ENCODE measurements at regions not wholly inside any gene's neighbourhood (a gene's known extent, or its start where the extent isn't known, plus 50 kb on each side); places are given as distances from the start of the nearest gene placed in this dataset.

DNA sequence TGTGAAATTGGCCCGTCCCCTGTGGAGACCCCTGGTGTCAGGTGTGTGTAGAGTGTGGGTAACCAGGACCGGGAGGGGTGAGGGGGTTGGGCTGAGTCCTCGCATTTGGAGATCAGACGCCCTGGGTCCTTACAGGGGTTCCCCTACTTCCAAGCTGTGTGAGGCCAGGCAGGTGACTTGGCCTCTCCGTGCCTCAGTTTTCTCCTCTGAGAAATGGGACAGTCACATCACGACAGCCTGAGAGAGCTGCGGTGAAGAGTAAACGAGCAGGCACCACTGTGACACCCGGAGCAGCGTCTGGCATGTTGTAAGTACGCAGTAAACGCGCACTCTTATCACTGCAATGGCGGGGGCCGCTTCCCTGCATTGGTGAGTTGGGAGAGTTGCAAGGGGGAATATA, 152.5 kb upstream of the CIBAR2 start:
- Histone ChIP-seq H3K4me3 (ENCODE audit: low read depth in 2 of 2, low read length in 1 of 2) (no peak overlapping the region), H3K9ac (no peak overlapping the region), H2AFZ (ENCODE audit: low read depth) (no peak overlapping the region), H3K9me3 (no peaks in the 10 kb centered on the region), H4K20me1 (ENCODE audit: insufficient read depth) (peaks cover 7% of the 10 kb centered on the region; the same call in 1 of the 2 replicates), H3K4me1 (ENCODE audit: control insufficient read depth in 1 of 2, insufficient read depth in 2 of 2, low read depth in 1 of 2, low read length in 1 of 2) (peaks cover 0 to 59% of the 10 kb centered on the region in 2 experiments; a peak in 2 of 4 replicates), H3K27me3 (ENCODE audit: insufficient read depth) (no peaks in the 10 kb centered on the region), H3K36me3 (replicated peaks in 1 of 2; ENCODE audit: control insufficient read depth in 1 of 2, insufficient read depth in 2 of 2, low read length in 1 of 2) (no peaks in the 10 kb centered on the region), H3K9me2 (no peaks in the 10 kb centered on the region), H3K79me2 (ENCODE audit: insufficient read depth) (no peaks in the 10 kb centered on the region), H3F3A (replicated peaks; ENCODE audit: insufficient read depth) (no peaks in the 10 kb centered on the region), H3K27ac (ENCODE audit: low read depth in 2 of 2, low read length in 1 of 2) (peak overlapping the region in 1 of 2 experiments; percentile 100; a peak in 2 of 4 replicates), H3K4me2 (no peak overlapping the region)
- DNase-seq, result no peak
- 86% methylated on average over 12 of the region's 15 CpGs for WGBS (ENCODE audit: low lambda C conversion rate)
- TF ChIP-seq, protein P1, sequence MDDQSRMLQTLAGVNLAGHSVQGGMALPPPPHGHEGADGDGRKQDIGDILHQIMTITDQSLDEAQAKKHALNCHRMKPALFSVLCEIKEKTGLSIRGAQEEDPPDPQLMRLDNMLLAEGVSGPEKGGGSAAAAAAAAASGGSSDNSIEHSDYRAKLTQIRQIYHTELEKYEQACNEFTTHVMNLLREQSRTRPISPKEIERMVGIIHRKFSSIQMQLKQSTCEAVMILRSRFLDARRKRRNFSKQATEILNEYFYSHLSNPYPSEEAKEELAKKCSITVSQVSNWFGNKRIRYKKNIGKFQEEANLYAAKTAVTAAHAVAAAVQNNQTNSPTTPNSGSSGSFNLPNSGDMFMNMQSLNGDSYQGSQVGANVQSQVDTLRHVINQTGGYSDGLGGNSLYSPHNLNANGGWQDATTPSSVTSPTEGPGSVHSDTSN (IDR thresholded peaks at IDR 0.05), result no peak
- no peak for TF ChIP-seq SMC3 (IDR thresholded peaks at IDR 0.05; ENCODE audit: low read depth, low read length)
- no peak for TF ChIP-seq MXI1 (IDR thresholded peaks at IDR 0.05; ENCODE audit: low read depth, low read length)
- TF ChIP-seq YY1 (IDR thresholded peaks at IDR 0.05; ENCODE audit: low read depth), result no peak
- no peak for TF ChIP-seq RAD21 (IDR thresholded peaks at IDR 0.05; ENCODE audit: low read length)
- no peak for TF ChIP-seq TCF12 (IDR thresholded peaks at IDR 0.05)
- TF ChIP-seq POLR2AphosphoS5 (IDR thresholded peaks at IDR 0.05; ENCODE audit: low read depth, low read length), result no peak
- ChIA-PET CTCF (interaction anchor here (1.0 to 13.0 kb wide), 3 partner anchors 11 to 345 kb away, joined by 4 to 180 read pairs (median 5); no protein-coding TSS in a partner anchor), POLR2A (no interaction called here)

GRCh38 chr16:85265161-85265784, 153.0 kb upstream of the CIBAR2 start:
- Histone ChIP-seq H3K4me3 (ENCODE audit: low read depth in 2 of 2, low read length in 1 of 2) (no peak overlapping the region), H2AFZ (ENCODE audit: low read depth) (no peak overlapping the region), H3K79me2 (ENCODE audit: insufficient read depth) (no peaks in the 10 kb centered on the region), H3K9me2 (no peaks in the 10 kb centered on the region), H3K4me2 (no peak overlapping the region), H3K9me3 (no peaks in the 10 kb centered on the region), H3K9ac (no peak overlapping the region), H3K27me3 (ENCODE audit: insufficient read depth) (no peaks in the 10 kb centered on the region), H4K20me1 (ENCODE audit: insufficient read depth) (peaks cover 11% of the 10 kb centered on the region; the same call in 1 of the 2 replicates), H3K36me3 (replicated peaks in 1 of 2; ENCODE audit: control insufficient read depth in 1 of 2, insufficient read depth in 2 of 2, low read length in 1 of 2) (no peaks in the 10 kb centered on the region), H3K27ac (ENCODE audit: low read depth in 2 of 2, low read length in 1 of 2) (peak overlapping the region in 1 of 2 experiments; percentile 100; a peak in 2 of 4 replicates), H3K4me1 (ENCODE audit: control insufficient read depth in 1 of 2, insufficient read depth in 2 of 2, low read depth in 1 of 2, low read length in 1 of 2) (peaks cover 0 to 61% of the 10 kb centered on the region in 2 experiments; a peak in 2 of 4 replicates), H3F3A (replicated peaks; ENCODE audit: insufficient read depth) (peaks cover under 1% of the 10 kb centered on the region)
- WGBS (ENCODE audit: low lambda C conversion rate), result 90% methylated on average over 13 of the region's 13 CpGs
- no peak for DNase-seq
- POLR2A ChIA-PET, result no interaction called here
- TF ChIP-seq SIN3A (IDR thresholded peaks at IDR 0.05; ENCODE audit: borderline replicate concordance, low read depth, low read length) (no peak), GABPA (IDR thresholded peaks at IDR 0.05; ENCODE audit: low read depth) (no peak), TCF12 (IDR thresholded peaks at IDR 0.05) (no peak), USF2 (IDR thresholded peaks at IDR 0.05; ENCODE audit: borderline replicate concordance, low read depth, low read length) (no peak), SMC3 (IDR thresholded peaks at IDR 0.05; ENCODE audit: low read depth, low read length) (no peak), MXI1 (IDR thresholded peaks at IDR 0.05; ENCODE audit: low read depth, low read length) (no peak), FOXJ3 (CRISPR knock-in tag; IDR thresholded peaks at IDR 0.05) (no peak), NFIC (IDR thresholded peaks at IDR 0.05; ENCODE audit: borderline replicate concordance) (no peak), ZBTB33 (IDR thresholded peaks at IDR 0.05; ENCODE audit: borderline replicate concordance, low read depth) (no peak), RCOR1 (IDR thresholded peaks at IDR 0.05; ENCODE audit: low read length) (no peak), GATA2 (CRISPR knock-in tag; IDR thresholded peaks at IDR 0.05) (no peak), RFX5 (IDR thresholded peaks at IDR 0.05; ENCODE audit: low read length) (no peak), RAD21 (IDR thresholded peaks at IDR 0.05; ENCODE audit: low read length) (no peak)
- CTCF ChIA-PET, result interaction anchor here (0.6 to 13.0 kb wide), 4 partner anchors 10 to 344 kb away, joined by 3 to 180 read pairs (median 4); no protein-coding TSS in a partner anchor
